Adrenal gland (tissue), 5 donors: ENCODE measurements at regions not wholly inside any gene's neighbourhood (a gene's known extent, or its start where the extent isn't known, plus 50 kb on each side); places are given as distances from the start of the nearest gene placed in this dataset.

Experiments
- CTCF ChIP-seq, 6 experiments: fragments of 450-650 bp in 4 of 6; fragments of 200-600 bp in 2 of 6; sonication (generic) in 1 of 6; IDR thresholded peaks; 1 replicate in 5 of 6; 2 replicates in 1 of 6; pipeline versions ENCODE4 v1.5.1 to v1.8.0; 2016 to 2021; ENCODE audit warnings: antibody characterized with exemption in 6 of 6, mild to moderate bottlenecking in 2 of 6, moderate library complexity in 1 of 6
- POLR2A ChIP-seq, 2 donors: fragments of 450-650 bp; IDR thresholded peaks; one replicate each; pipeline ENCODE4 v1.6.1; 2017; ENCODE audit warnings: antibody characterized with exemption in 2 of 2, mild to moderate bottlenecking in 2 of 2, moderate library complexity in 1 of 2
- donor health status: DM: no; HTN: no; CAD: no.

GRCh38 chr5:128631771-128632170 lies 93.7 kb upstream of the FBN2 start:
- TF ChIP-seq CTCF (IDR thresholded peaks at IDR 0.05): no peak
- TF ChIP-seq POLR2A (IDR thresholded peaks at IDR 0.05): no peak
